ENCODE measurements at regions not wholly inside any gene's neighbourhood (a gene's known extent, or its start where the extent isn't known, plus 50 kb on each side); places are given as distances from the start of the nearest gene placed in this dataset.

DNA sequence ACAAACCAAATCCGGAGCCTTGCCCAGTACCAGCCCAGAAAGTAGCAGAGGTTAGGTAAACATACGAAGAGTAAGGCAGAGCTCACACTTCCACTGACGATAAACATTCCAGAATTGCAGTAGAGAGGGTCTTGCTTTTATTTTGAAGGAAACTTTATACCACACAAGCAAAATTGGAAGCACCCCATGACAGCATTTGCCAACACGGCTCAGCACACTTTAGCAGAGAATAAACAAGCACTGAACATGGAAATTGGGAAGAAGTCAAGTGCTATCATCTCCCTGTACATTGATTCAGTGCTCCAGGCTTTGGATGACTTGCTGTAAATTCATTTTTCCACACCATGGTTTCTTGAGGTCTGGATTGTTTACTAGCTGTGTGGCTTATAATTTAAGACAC, 160.7 kb upstream of the FAM47C start:
- Histone ChIP-seq H4K20me1 (ENCODE audit: insufficient read depth) (no peaks in the 10 kb centered on the region), H3K4me2 (ENCODE audit: low read length) (no peak overlapping the region), H3K9ac (ENCODE audit: low read length) (no peak overlapping the region), H3K9me3 (ENCODE audit: low read length) (no peaks in the 10 kb centered on the region), H2AFZ (ENCODE audit: low read depth, low read length) (no peak overlapping the region), H3K9me2 (ENCODE audit: insufficient read depth, low read length) (no peaks in the 10 kb centered on the region), H3K36me3 (ENCODE audit: insufficient read depth, low read length) (no peaks in the 10 kb centered on the region), H3K27me3 (ENCODE audit: insufficient read depth, low read depth, low read length) (no peaks in the 10 kb centered on the region), H3K4me3 (ENCODE audit: low read length) (no peak overlapping the region), H3K27ac (ENCODE audit: low read length) (no peak overlapping the region), H3F3A (ENCODE audit: insufficient read depth, low read length, poor library complexity, severe bottlenecking) (no peaks in the 10 kb centered on the region), H3K79me2 (replicated peaks; ENCODE audit: insufficient read depth, low read length) (no peaks in the 10 kb centered on the region)
- no peak for TF ChIP-seq RAD21 (conservative IDR thresholded peaks at IDR 0.05)
- no peak for TF ChIP-seq MXI1 (conservative IDR thresholded peaks at IDR 0.05; ENCODE audit: poor library complexity, severe bottlenecking)
- no peak for TF ChIP-seq SMC3 (conservative IDR thresholded peaks at IDR 0.05; ENCODE audit: poor library complexity)
- TF ChIP-seq TAF1 (IDR thresholded peaks at IDR 0.05; ENCODE audit: low read depth), result no peak
- TF ChIP-seq POLR2AphosphoS5 (IDR thresholded peaks at IDR 0.05), result no peak
- TF ChIP-seq, protein P1, sequence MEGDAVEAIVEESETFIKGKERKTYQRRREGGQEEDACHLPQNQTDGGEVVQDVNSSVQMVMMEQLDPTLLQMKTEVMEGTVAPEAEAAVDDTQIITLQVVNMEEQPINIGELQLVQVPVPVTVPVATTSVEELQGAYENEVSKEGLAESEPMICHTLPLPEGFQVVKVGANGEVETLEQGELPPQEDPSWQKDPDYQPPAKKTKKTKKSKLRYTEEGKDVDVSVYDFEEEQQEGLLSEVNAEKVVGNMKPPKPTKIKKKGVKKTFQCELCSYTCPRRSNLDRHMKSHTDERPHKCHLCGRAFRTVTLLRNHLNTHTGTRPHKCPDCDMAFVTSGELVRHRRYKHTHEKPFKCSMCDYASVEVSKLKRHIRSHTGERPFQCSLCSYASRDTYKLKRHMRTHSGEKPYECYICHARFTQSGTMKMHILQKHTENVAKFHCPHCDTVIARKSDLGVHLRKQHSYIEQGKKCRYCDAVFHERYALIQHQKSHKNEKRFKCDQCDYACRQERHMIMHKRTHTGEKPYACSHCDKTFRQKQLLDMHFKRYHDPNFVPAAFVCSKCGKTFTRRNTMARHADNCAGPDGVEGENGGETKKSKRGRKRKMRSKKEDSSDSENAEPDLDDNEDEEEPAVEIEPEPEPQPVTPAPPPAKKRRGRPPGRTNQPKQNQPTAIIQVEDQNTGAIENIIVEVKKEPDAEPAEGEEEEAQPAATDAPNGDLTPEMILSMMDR (IDR thresholded peaks at IDR 0.05; ENCODE audit: poor library complexity, severe bottlenecking), result no peak
- TF ChIP-seq EZH2 (IDR thresholded peaks at IDR 0.05; ENCODE audit: borderline replicate concordance, insufficient read depth, low read length, poor library complexity, severe bottlenecking), result no peak
- no peak for TF ChIP-seq EP300 (conservative IDR thresholded peaks at IDR 0.05; ENCODE audit: poor library complexity, severe bottlenecking)
- TF ChIP-seq, protein P2, sequence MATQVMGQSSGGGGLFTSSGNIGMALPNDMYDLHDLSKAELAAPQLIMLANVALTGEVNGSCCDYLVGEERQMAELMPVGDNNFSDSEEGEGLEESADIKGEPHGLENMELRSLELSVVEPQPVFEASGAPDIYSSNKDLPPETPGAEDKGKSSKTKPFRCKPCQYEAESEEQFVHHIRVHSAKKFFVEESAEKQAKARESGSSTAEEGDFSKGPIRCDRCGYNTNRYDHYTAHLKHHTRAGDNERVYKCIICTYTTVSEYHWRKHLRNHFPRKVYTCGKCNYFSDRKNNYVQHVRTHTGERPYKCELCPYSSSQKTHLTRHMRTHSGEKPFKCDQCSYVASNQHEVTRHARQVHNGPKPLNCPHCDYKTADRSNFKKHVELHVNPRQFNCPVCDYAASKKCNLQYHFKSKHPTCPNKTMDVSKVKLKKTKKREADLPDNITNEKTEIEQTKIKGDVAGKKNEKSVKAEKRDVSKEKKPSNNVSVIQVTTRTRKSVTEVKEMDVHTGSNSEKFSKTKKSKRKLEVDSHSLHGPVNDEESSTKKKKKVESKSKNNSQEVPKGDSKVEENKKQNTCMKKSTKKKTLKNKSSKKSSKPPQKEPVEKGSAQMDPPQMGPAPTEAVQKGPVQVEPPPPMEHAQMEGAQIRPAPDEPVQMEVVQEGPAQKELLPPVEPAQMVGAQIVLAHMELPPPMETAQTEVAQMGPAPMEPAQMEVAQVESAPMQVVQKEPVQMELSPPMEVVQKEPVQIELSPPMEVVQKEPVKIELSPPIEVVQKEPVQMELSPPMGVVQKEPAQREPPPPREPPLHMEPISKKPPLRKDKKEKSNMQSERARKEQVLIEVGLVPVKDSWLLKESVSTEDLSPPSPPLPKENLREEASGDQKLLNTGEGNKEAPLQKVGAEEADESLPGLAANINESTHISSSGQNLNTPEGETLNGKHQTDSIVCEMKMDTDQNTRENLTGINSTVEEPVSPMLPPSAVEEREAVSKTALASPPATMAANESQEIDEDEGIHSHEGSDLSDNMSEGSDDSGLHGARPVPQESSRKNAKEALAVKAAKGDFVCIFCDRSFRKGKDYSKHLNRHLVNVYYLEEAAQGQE (IDR thresholded peaks at IDR 0.05; ENCODE audit: borderline replicate concordance), result no peak

DNA sequence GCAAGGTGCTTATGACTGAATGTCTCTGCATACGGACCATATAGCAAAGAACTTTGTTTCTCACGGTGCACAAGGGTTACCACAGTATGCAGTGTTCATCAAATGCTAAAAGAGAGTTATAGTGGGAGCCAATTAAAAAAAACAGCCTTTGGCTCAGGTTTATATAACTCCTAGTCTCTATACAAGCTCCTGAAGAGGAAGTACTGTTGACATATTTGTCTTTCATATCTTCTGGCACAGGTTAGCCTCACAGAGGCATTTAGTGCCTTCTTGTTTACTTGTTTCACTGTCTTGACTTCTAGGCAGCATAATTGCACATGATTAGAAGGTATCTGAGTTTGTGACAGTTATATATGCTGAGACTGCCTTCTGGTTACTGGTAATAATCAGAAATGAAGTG, 158.8 kb upstream of the FAM47C start:
- Histone ChIP-seq H2AFZ (ENCODE audit: low read depth, low read length) (no peak overlapping the region), H3K27ac (ENCODE audit: low read length) (no peak overlapping the region), H3K27me3 (ENCODE audit: insufficient read depth, low read depth, low read length) (no peaks in the 10 kb centered on the region), H3K9ac (ENCODE audit: low read length) (no peak overlapping the region), H3K9me3 (ENCODE audit: low read length) (no peaks in the 10 kb centered on the region), H4K20me1 (ENCODE audit: insufficient read depth) (no peaks in the 10 kb centered on the region), H3K9me2 (ENCODE audit: insufficient read depth, low read length) (no peaks in the 10 kb centered on the region), H3K36me3 (ENCODE audit: insufficient read depth, low read length) (no peaks in the 10 kb centered on the region), H3K79me2 (replicated peaks; ENCODE audit: insufficient read depth, low read length) (no peaks in the 10 kb centered on the region), H3K4me3 (ENCODE audit: low read length) (no peak overlapping the region), H3F3A (ENCODE audit: insufficient read depth, low read length, poor library complexity, severe bottlenecking) (no peaks in the 10 kb centered on the region), H3K4me2 (ENCODE audit: low read length) (no peak overlapping the region)
- TF ChIP-seq TAF1 (IDR thresholded peaks at IDR 0.05; ENCODE audit: low read depth), result no peak
- no peak for TF ChIP-seq MXI1 (conservative IDR thresholded peaks at IDR 0.05; ENCODE audit: poor library complexity, severe bottlenecking)
- peak; percentile 46 for TF ChIP-seq POLR2AphosphoS5 (IDR thresholded peaks at IDR 0.05)
- TF ChIP-seq EP300 (conservative IDR thresholded peaks at IDR 0.05; ENCODE audit: poor library complexity, severe bottlenecking), result peak; percentile 68

DNA sequence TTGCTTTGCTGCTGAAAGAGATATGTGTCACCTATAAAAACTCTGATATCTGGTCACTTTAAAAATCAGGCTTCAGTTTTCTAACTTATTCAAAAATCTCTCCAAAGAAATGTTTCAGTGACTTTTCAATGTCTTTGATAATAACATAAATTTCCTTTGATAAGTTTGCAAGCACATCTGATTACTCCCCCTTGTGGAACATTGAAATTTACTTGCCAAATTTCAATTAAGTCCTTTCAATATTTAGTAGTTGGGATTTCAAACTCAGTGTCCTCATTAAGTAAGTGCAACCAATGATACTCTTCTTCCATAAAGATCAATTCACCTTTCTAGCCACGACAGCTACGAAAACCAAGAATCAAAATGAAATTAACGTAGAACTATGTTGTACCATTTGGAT, 151.3 kb upstream of the FAM47C start:
- TF ChIP-seq EZH2 (IDR thresholded peaks at IDR 0.05; ENCODE audit: borderline replicate concordance, insufficient read depth, low read length, poor library complexity, severe bottlenecking), result no peak
- peak; percentile 26 for TF ChIP-seq RAD21 (conservative IDR thresholded peaks at IDR 0.05)
- H3K9me2 ChIP-seq (ENCODE audit: insufficient read depth, low read length), result no peaks in the 10 kb centered on the region
- H3K9ac ChIP-seq (ENCODE audit: low read length), result no peak overlapping the region
- H3K27me3 ChIP-seq (ENCODE audit: insufficient read depth, low read depth, low read length), result no peaks in the 10 kb centered on the region
- no peak overlapping the region for H3K4me2 ChIP-seq (ENCODE audit: low read length)
- H4K20me1 ChIP-seq (ENCODE audit: insufficient read depth), result no peaks in the 10 kb centered on the region
- no peak overlapping the region for H3K4me3 ChIP-seq (ENCODE audit: low read length)
- H3K9me3 ChIP-seq (ENCODE audit: low read length), result no peaks in the 10 kb centered on the region
- H3K36me3 ChIP-seq (ENCODE audit: insufficient read depth, low read length), result no peaks in the 10 kb centered on the region
- no peaks in the 10 kb centered on the region for H3K79me2 ChIP-seq (replicated peaks; ENCODE audit: insufficient read depth, low read length)
- no peak overlapping the region for H3K27ac ChIP-seq (ENCODE audit: low read length)
- H3F3A ChIP-seq (ENCODE audit: insufficient read depth, low read length, poor library complexity, severe bottlenecking), result no peaks in the 10 kb centered on the region
- no peak overlapping the region for H2AFZ ChIP-seq (ENCODE audit: low read depth, low read length)
